Ishikawa (cell line): ENCODE measurements at regions not wholly inside any gene's neighbourhood (a gene's known extent, or its start where the extent isn't known, plus 50 kb on each side); places are given as distances from the start of the nearest gene placed in this dataset.

Experiments
- CEBPB ChIP-seq: IDR thresholded peaks from 2 replicates; pipeline ENCODE4 v1.6.1; 2012
- CREB1 ChIP-seq: IDR thresholded peaks from 2 replicates; pipeline ENCODE4 v1.6.1; 2012; ENCODE audit warnings: low read depth
- EGR1 ChIP-seq: IDR thresholded peaks from 2 replicates; pipeline ENCODE4 v1.6.1; 2012
- EP300 ChIP-seq: IDR thresholded peaks from 2 replicates; pipeline ENCODE4 v1.6.1; 2012; ENCODE audit warnings: borderline replicate concordance
- FOXM1 ChIP-seq: IDR thresholded peaks from 2 replicates; pipeline ENCODE4 v1.6.1; 2012; ENCODE audit warnings: low read depth, borderline replicate concordance
- NFIC ChIP-seq: IDR thresholded peaks from 2 replicates; pipeline ENCODE4 v1.6.1; 2012
- RAD21 ChIP-seq: IDR thresholded peaks from 2 replicates; pipeline ENCODE4 v1.6.1; 2012; ENCODE audit warnings: low read depth
- TAF1 ChIP-seq: IDR thresholded peaks from 2 replicates; pipeline ENCODE4 v1.6.1; 2012; ENCODE audit warnings: low read depth, mild to moderate bottlenecking
- TCF12 ChIP-seq: IDR thresholded peaks from 2 replicates; pipeline ENCODE4 v1.6.1; 2012; ENCODE audit warnings: low read depth
- TEAD4 ChIP-seq: IDR thresholded peaks from 2 replicates; pipeline ENCODE4 v1.6.1; 2012
- YY1 ChIP-seq: IDR thresholded peaks from 2 replicates; pipeline ENCODE4 v1.6.1; 2012; ENCODE audit warnings: low read depth
- ZBTB7A ChIP-seq: IDR thresholded peaks from 2 replicates; pipeline ENCODE4 v1.6.1; 2012; ENCODE audit warnings: low read depth
- TF ChIP-seq, protein P1 (sequence below): IDR thresholded peaks from 2 replicates; pipeline ENCODE4 v1.6.1; 2012
- TF ChIP-seq, protein P2 (sequence below): IDR thresholded peaks from 2 replicates; pipeline ENCODE4 v1.6.1; 2012
- TF ChIP-seq, protein P3 (sequence below): IDR thresholded peaks from 2 replicates; pipeline ENCODE4 v1.6.1; 2012; ENCODE audit warnings: low read depth, mild to moderate bottlenecking

DNA sequence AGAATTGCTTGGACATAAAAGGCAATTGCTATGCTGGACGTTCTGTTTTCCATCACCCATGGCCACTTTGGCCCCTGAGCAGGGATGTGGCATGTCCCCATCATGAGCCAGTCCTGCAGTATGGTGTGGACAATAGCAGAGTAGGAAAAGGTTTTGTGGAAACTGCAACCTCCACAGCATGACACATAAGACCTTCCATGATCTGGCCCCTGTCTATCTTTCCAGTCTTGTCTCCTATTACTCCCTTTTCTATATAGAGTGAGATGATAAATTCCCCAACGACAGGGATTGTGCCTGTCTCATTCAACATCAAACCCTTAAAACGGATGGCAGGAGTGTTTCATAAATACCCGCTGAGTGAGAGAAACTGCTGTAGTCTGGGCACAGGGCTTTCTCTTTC, 174.7 kb upstream of the PTCH1 start:
- no peak for TF ChIP-seq CREB1
- no peak for TF ChIP-seq TCF12
- TF ChIP-seq ZBTB7A = no peak
- TF ChIP-seq TEAD4 = no peak
- no peak for TF ChIP-seq EGR1
- no peak for TF ChIP-seq NFIC

DNA sequence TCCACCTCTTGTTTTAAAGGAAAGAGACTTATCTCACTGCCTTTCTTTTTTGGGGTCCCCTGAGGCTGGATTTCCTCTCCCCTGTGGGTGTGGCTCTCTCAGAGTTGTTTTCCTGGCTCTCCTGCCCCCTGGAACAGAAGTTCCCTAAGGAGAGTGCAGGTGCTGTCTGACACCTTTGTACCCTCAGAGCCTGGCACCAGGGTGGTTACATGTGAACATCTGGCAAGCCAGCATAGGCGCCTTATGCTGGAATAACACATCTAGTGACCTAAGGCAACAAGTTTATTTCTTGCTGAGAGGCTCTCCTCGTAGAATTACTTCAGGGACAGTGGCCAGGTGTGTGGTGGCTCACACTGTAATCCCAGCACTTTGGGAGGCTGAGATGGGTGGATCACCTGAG, 172.9 kb upstream of the PTCH1 start:
- TF ChIP-seq RAD21 (no peak), ZBTB7A (no peak), TEAD4 (no peak), NFIC (no peak), EP300 (no peak), TCF12 (no peak), CREB1 (no peak)
- TF ChIP-seq, protein P1, sequence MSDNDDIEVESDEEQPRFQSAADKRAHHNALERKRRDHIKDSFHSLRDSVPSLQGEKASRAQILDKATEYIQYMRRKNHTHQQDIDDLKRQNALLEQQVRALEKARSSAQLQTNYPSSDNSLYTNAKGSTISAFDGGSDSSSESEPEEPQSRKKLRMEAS = no peak
- TF ChIP-seq, protein P2, sequence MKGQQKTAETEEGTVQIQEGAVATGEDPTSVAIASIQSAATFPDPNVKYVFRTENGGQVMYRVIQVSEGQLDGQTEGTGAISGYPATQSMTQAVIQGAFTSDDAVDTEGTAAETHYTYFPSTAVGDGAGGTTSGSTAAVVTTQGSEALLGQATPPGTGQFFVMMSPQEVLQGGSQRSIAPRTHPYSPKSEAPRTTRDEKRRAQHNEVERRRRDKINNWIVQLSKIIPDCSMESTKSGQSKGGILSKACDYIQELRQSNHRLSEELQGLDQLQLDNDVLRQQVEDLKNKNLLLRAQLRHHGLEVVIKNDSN = no peak

DNA sequence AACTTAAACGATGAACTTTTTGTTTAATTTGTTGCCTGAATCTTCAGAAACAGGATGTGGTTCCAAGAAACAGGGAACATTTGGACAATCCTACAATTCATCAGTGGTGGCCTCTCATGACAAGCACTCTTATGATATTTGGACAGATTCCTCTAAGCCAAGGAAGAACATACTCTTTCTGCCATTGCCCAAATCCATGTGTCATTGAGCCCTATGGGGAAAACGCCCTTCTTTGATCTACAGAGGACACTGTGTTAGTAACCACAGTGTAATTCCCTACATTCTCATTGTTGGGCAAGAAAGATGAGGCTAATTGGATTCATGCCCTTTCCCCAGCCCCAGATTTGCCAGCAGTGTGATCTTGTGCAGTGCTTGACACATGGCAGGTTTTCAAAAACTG, 167.7 kb upstream of the PTCH1 start:
- TF ChIP-seq EGR1 = no peak
- TF ChIP-seq, protein P2 = no peak
- TF ChIP-seq CREB1 = no peak
- TF ChIP-seq FOXM1 = no peak
- no peak for TF ChIP-seq CEBPB
- no peak for TF ChIP-seq TAF1
- no peak for TF ChIP-seq YY1
- no peak for TF ChIP-seq ZBTB7A
- TF ChIP-seq, protein P3, sequence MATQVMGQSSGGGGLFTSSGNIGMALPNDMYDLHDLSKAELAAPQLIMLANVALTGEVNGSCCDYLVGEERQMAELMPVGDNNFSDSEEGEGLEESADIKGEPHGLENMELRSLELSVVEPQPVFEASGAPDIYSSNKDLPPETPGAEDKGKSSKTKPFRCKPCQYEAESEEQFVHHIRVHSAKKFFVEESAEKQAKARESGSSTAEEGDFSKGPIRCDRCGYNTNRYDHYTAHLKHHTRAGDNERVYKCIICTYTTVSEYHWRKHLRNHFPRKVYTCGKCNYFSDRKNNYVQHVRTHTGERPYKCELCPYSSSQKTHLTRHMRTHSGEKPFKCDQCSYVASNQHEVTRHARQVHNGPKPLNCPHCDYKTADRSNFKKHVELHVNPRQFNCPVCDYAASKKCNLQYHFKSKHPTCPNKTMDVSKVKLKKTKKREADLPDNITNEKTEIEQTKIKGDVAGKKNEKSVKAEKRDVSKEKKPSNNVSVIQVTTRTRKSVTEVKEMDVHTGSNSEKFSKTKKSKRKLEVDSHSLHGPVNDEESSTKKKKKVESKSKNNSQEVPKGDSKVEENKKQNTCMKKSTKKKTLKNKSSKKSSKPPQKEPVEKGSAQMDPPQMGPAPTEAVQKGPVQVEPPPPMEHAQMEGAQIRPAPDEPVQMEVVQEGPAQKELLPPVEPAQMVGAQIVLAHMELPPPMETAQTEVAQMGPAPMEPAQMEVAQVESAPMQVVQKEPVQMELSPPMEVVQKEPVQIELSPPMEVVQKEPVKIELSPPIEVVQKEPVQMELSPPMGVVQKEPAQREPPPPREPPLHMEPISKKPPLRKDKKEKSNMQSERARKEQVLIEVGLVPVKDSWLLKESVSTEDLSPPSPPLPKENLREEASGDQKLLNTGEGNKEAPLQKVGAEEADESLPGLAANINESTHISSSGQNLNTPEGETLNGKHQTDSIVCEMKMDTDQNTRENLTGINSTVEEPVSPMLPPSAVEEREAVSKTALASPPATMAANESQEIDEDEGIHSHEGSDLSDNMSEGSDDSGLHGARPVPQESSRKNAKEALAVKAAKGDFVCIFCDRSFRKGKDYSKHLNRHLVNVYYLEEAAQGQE = no peak
- TF ChIP-seq NFIC = no peak
- no peak for TF ChIP-seq EP300

DNA sequence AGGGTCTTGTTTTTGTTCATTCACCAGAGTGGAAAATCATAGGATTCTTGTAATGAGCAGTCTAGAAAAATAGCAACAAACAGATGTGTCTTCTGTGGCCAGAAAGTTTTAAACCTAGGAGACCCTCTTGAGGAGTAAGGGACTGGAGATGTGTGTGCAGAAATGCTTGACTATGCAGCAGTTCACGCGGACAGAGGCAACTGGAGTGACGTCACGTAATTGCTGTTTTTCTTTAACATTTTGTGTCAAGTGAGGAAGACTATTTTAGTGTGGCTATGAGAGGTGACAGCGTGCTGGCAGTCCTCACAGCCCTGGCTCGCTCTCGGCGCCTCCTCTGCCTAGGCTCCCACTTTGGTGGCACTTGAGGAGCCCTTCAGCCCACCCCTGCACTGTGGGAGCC, 163.1 kb upstream of the PTCH1 start:
- TF ChIP-seq TEAD4 (no peak), FOXM1 (no peak), EGR1 (no peak), CEBPB (no peak), RAD21 (no peak), TCF12 (no peak), CREB1 (no peak), TAF1 (no peak), ZBTB7A (no peak), NFIC (no peak), EP300 (no peak), YY1 (no peak)
- TF ChIP-seq, protein P1 = no peak
- TF ChIP-seq, protein P2 = no peak
- TF ChIP-seq, protein P3 = no peak

DNA sequence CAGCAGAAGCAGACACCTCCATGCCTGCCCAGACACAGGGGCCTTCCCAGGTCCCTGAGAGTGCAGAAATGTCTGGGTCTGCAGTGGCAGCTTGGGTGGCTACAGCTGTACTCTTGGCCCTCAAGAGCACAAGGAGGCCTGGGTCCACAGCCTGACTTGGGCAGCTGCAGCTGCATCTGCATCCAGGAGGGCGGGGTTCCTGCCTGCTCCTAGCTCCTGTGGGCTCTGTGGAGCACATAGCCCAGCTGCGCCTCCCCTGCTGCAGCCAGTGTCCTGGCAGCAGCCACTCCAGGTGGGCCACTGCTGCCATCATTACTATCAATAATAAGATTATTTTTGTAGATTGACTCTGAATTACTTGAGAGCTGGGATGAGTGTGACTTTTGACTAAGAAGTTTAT, 162.0 kb upstream of the PTCH1 start:
- TF ChIP-seq TAF1 (no peak), RAD21 (no peak), CEBPB (no peak)

DNA sequence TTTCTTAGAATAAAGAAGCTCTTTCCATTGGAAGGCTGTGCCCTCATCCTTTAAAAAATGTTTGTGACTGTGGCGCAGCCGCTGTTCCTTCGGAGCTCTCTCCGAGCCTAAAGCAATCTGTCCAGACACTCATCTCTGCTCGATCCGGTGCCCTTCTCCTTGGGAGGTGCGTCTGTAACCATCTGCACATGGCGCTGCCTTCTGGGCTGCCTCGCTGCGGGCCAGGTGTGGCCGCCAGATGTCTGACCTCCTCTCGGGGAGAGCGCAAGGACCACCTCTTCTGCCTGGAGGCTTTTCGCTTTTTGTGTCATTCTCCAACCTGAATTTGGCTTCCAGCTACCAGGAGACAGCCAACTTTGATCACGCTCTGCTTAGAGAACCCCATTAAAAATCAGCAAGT, 153.4 kb upstream of the PTCH1 start:
- TF ChIP-seq YY1 = no peak

DNA sequence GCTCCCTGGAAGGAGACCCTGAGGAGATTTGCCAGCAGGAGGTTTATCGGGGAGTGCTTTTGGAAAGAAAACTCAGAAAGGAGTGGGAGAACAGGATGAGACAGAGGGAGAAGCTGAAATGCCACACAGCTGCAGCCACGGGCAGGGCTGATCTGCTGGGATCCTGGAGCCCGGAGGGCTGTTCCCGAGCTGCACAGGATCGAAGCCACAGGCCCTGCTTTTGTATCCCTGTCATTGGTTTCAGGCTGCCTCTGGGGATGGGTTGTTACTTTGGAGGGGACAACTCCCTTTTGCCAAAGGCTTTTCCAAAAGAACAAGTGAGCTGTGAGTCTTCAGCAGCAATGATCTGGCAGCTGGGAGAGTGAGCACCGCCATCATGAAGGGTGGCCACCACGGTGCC, 152.5 kb upstream of the PTCH1 start:
- TF ChIP-seq EGR1 = no peak
- no peak for TF ChIP-seq NFIC
- no peak for TF ChIP-seq YY1
- TF ChIP-seq EP300 = no peak
- TF ChIP-seq TCF12 = no peak
- no peak for TF ChIP-seq FOXM1
